Superior temporal gyrus (tissue), 1 donor: ENCODE measurements at regions not wholly inside any gene's neighbourhood (a gene's known extent, or its start where the extent isn't known, plus 50 kb on each side); places are given as distances from the start of the nearest gene placed in this dataset.

Experiments used
- DNase-seq: peaks from one replicate; pipeline ENCODE4 v3.0.0-alpha.2; 2016; ENCODE audit errors: extremely low spot score

DNA sequence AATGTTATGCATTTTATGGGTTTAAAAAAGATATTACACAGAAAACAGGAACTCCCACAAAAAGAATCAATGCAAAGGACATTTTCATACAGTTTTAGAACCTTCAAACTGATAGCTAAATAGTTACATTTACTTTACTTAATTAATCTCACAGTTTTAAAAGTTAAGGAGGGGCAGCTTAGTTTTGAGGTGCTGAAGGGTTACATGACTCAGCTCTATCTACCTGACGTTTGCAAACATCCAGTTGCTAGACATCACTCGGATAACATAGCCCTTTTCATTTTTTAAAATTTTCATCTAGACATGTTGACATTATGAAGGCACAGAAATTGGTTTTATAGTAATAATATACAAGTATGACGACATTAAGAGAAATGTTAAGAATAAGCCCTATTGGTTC lies 53.7 kb upstream of the HSD17B12 start:
- DNase-seq, result no peak
